ENCODE measurements at regions not wholly inside any gene's neighbourhood (a gene's known extent, or its start where the extent isn't known, plus 50 kb on each side); places are given as distances from the start of the nearest gene placed in this dataset.

DNA sequence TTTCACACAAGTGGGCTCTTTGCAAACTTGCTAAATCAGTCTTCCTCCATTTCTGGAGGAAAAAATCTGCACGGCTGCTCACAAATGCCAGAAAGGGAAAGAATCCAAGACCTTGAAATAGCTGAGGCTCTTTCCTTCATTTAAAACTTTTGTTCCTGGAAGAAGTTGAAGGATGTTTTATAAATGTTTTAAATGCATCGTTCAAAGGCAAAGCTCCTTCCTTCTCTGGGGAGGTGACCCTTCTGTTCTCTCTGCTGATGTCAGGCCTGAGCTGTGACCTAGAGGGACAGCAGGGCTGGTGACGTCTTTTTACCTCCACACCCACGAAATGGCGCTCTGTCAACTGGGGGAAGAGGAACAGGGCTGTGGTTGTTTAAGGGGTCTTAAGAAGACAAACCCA, 376.4 kb upstream of the ZNF507 start:
- H3K36me3 Mint-ChIP-seq = no peaks in the 10 kb centered on the region
- ATAC-seq (no peak), DNase-seq (ENCODE audit: low spot score in 2 of 2) (no peak)
- no peak overlapping the region for H3K27ac Mint-ChIP-seq
- peaks cover 4% of the 10 kb centered on the region in 2 donors for H3K9me3 Mint-ChIP-seq

GRCh38 chr19:31970027-31970461, 375.4 kb upstream of the ZNF507 start:
- no peak overlapping the region for H3K27ac Mint-ChIP-seq
- H3K9me3 Mint-ChIP-seq = peaks cover 4% of the 10 kb centered on the region in 2 donors
- ATAC-seq (no peak), DNase-seq (ENCODE audit: low spot score in 2 of 2) (no peak)
- H3K36me3 Mint-ChIP-seq = no peaks in the 10 kb centered on the region

DNA sequence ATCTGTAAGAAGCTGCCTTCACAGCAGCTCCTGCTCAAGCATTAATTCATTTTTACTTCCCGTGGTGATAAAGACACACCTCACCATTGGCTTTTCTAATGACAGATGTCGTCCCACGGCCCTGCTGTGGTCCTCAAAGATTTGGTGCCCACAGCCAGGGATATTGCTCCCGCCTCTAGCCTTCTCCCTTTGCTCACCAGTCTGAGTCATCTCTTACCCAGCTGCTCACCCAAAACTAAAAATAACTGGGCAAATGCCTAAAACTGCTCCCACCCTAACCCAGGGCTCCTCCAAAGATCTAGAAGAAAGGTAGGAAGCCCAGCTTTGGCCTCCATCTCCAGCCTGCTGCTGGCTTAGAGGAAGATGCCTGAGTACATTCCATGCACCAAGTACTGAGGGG, 371.1 kb upstream of the ZNF507 start:
- Mint-ChIP-seq H3K27ac (no peak overlapping the region), H3K9me3 (peaks cover 5 to 11% of the 10 kb centered on the region in 2 donors), H3K36me3 (peaks cover 0 to 5% of the 10 kb centered on the region in 2 donors)
- no peak for ATAC-seq
- DNase-seq (ENCODE audit: low spot score in 2 of 2) = no peak

GRCh38 chr19:31974941-31975340, 370.5 kb upstream of the ZNF507 start:
- ATAC-seq (no peak), DNase-seq (ENCODE audit: low spot score in 2 of 2) (no peak)
- no peak overlapping the region for H3K27ac Mint-ChIP-seq
- H3K36me3 Mint-ChIP-seq = peaks cover 0 to 5% of the 10 kb centered on the region in 2 donors
- peaks cover 5 to 12% of the 10 kb centered on the region in 2 donors for H3K9me3 Mint-ChIP-seq

DNA sequence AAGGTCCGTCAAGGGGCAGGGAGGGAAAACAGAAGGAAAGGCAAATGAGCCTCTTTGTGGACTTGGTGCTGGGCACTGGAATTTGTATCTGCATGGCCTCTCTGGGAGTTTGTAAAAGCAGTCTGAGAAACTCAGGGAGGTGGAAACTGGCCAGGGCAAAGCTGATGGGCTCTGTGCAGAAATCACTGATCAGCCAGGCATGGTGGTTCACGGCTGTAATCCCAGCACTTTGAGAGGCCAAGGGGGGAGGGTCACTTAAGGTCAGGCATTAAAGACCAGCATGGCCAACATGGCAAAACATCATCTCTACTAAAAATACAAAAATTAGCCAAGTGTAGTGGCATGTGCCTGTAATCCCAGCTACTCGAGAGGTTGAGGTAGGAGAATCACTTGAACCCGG, 369.9 kb upstream of the ZNF507 start:
- H3K9me3 Mint-ChIP-seq = peaks cover 10 to 15% of the 10 kb centered on the region in 2 donors
- ATAC-seq (no peak), DNase-seq (ENCODE audit: low spot score in 2 of 2) (no peak)
- no peak overlapping the region for H3K27ac Mint-ChIP-seq
- H3K36me3 Mint-ChIP-seq = peaks cover 0 to 5% of the 10 kb centered on the region in 2 donors

GRCh38 chr19:31976775-31977536, 368.5 kb upstream of the ZNF507 start:
- peak overlapping the region in 1 of 2 donors; percentile 38 for H3K27ac Mint-ChIP-seq
- no peak for ATAC-seq

DNA sequence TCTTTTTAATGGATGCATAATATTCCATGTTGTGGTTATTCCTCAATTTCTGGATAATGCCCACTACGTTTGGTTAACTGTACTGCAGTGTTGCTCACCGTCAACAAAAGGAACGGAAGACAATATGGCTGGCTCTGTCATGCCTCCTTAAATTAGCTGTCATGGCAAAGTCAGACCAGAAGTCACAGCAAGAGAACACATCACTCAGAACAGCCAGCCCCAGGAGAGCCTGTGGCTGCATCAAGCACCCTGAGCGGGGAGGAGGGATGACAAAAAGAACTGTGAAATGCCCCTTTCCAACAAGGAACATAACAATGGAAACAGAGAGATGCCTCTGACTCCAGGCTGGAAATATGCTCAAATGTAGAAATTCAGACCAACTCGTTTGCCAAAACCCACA, 366.0 kb upstream of the ZNF507 start:
- ATAC-seq (no peak), DNase-seq (ENCODE audit: low spot score in 2 of 2) (no peak)
- Mint-ChIP-seq H3K27ac (no peak overlapping the region), H3K36me3 (peaks cover 0 to 5% of the 10 kb centered on the region in 2 donors), H3K9me3 (peaks cover 11 to 18% of the 10 kb centered on the region in 2 donors)

More at GRCh38 chr19:31976775-31977536, 368.5 kb upstream of the ZNF507 start:
- no peak for DNase-seq (ENCODE audit: low spot score in 2 of 2)
- H3K36me3 Mint-ChIP-seq = peaks cover 0 to 5% of the 10 kb centered on the region in 2 donors
- peaks cover 10 to 16% of the 10 kb centered on the region in 2 donors for H3K9me3 Mint-ChIP-seq

GRCh38 chr19:31979949-31980670, 365.3 kb upstream of the ZNF507 start:
- no peak for ATAC-seq

GRCh38 chr19:31980796-31981195, 364.6 kb upstream of the ZNF507 start:
- Mint-ChIP-seq H3K9me3 (peaks cover 22 to 30% of the 10 kb centered on the region in 2 donors), H3K36me3 (peaks cover 6 to 9% of the 10 kb centered on the region in 2 donors), H3K27ac (no peak overlapping the region)
- no peak for ATAC-seq
- no peak for DNase-seq (ENCODE audit: low spot score in 2 of 2)

More at GRCh38 chr19:31979949-31980670, 365.3 kb upstream of the ZNF507 start:
- peaks cover 18 to 25% of the 10 kb centered on the region in 2 donors for H3K9me3 Mint-ChIP-seq
- H3K36me3 Mint-ChIP-seq = peaks cover 2 to 7% of the 10 kb centered on the region in 2 donors
- DNase-seq (ENCODE audit: low spot score in 2 of 2) = no peak
- H3K27ac Mint-ChIP-seq = no peak overlapping the region

GRCh38 chr19:31981545-31981944, 363.9 kb upstream of the ZNF507 start:
- ATAC-seq = no peak
- Mint-ChIP-seq H3K9me3 (peaks cover 22 to 30% of the 10 kb centered on the region in 2 donors), H3K36me3 (peaks cover 6 to 9% of the 10 kb centered on the region in 2 donors), H3K27ac (no peak overlapping the region)
- DNase-seq (ENCODE audit: low spot score in 2 of 2) = no peak

DNA sequence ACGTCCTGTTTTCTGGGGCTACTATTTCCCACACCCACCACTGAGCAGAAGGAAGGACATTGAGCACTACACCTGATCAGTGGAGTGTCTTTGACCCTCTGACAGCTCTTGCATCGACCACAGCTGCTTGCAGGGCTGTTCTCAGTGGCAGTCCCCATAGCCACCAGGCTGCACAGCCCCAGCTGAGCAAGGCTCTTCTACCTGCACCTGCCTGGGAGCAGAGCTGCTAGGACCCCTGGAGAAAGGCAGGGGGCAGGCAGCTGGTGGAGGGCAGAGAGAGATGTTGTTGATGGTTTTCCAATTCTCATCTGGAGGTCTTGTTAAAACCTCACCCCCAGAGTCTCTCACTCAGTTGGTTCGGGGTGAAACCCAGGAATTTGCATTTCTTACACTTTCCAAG, 361.8 kb upstream of the ZNF507 start:
- peaks cover 6 to 15% of the 10 kb centered on the region in 2 donors for H3K36me3 Mint-ChIP-seq
- no peak for DNase-seq (ENCODE audit: low spot score in 2 of 2)
- no peak overlapping the region for H3K27ac Mint-ChIP-seq
- peaks cover 28 to 37% of the 10 kb centered on the region in 2 donors for H3K9me3 Mint-ChIP-seq
- no peak for ATAC-seq

GRCh38 chr19:31985001-31985605, 360.3 kb upstream of the ZNF507 start:
- Mint-ChIP-seq H3K27ac (no peak overlapping the region), H3K9me3 (peaks cover 23 to 32% of the 10 kb centered on the region in 2 donors), H3K36me3 (peaks cover 6 to 11% of the 10 kb centered on the region in 2 donors)
- no peak for DNase-seq (ENCODE audit: low spot score in 2 of 2)
- ATAC-seq = no peak

- H3K36me3 Mint-ChIP-seq = peaks cover 6 to 11% of the 10 kb centered on the region in 2 donors
- DNase-seq (ENCODE audit: low spot score in 2 of 2) (no peak), ATAC-seq (no peak)
- H3K9me3 Mint-ChIP-seq = peaks cover 20 to 29% of the 10 kb centered on the region in 2 donors
- no peak overlapping the region for H3K27ac Mint-ChIP-seq
These were observed 358.5 kb upstream of the ZNF507 start for GRCh38 chr19:31986951-31987350.

GRCh38 chr19:31988256-31988655, 357.2 kb upstream of the ZNF507 start:
- peaks cover 20 to 29% of the 10 kb centered on the region in 2 donors for H3K9me3 Mint-ChIP-seq
- DNase-seq (ENCODE audit: low spot score in 2 of 2) (no peak), ATAC-seq (no peak)
- no peak overlapping the region for H3K27ac Mint-ChIP-seq
- H3K36me3 Mint-ChIP-seq = peaks cover 6 to 11% of the 10 kb centered on the region in 2 donors

DNA sequence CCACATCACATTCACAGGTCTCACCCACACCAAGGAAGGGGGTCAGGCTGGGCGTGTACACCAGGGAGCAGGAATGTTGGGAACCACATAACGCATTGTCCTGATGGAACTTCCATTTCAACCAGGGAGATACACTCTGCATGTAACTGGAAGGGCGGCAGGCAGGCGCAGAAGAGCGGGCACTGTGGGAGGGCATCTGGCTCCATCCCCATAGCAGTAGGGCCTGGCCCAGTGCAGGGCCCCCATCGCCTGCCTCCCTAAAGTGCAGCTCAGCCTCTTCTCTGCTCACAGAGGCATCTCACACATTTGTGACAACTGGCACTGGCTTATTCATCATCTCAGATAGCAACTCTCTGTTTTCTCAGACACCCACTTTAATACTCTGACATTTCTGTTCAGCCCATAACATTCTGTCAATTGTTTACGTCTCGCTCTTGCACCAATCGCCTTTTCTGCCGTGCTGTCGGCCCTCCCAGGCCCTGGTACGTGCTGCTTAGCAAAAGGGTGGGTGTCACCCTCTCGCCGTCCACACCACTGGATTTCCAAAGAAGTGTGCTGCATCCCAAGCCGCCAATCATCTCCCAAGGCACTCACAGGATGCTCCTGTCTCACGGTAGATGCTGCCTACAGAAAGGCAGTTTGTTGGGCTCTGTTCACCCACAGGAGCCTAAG, 353.3 kb upstream of the ZNF507 start:
- Mint-ChIP-seq H3K9me3 (peaks cover 13 to 15% of the 10 kb centered on the region in 2 donors), H3K36me3 (peaks cover 0 to 10% of the 10 kb centered on the region in 2 donors), H3K27ac (peak overlapping the region in 1 of 2 donors; percentile 86)
- no peak for ATAC-seq
- DNase-seq (ENCODE audit: low spot score in 2 of 2) = no peak

DNA sequence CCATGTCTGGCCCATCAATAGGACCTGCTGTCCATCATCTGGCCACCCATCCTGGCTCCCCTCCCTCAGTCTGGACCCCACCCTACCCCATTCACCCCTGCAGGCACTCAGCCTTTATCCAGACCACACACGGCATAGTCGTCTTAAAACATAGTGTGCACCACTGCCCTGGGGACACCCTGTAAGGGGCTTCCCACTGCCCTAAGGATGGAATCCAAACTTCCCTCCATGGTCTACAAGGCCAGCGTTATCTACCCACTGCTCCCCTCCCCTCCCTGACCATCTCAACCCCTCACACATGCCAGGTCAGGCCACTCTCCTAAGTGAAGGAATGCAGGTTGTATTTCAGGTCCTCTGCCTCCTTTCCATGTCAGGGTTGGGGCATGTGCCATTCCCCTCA, 352.7 kb upstream of the ZNF507 start:
- H3K27ac Mint-ChIP-seq = no peak overlapping the region
- DNase-seq (ENCODE audit: low spot score in 2 of 2) = no peak
- H3K36me3 Mint-ChIP-seq = peaks cover 0 to 10% of the 10 kb centered on the region in 2 donors
- H3K9me3 Mint-ChIP-seq = peaks cover 13% of the 10 kb centered on the region in 2 donors
- ATAC-seq = no peak
